Effector memory CD8-positive, alpha-beta T cell (primary cell): ENCODE measurements at regions not wholly inside any gene's neighbourhood (a gene's known extent, or its start where the extent isn't known, plus 50 kb on each side); places are given as distances from the start of the nearest gene placed in this dataset.
A peak's percentile ranks its signal among the peaks of the same experiment; 100 is the strongest.
"Not testable (repeated sequence)": the region's sequence is repeated elsewhere in the genome, so short reads cannot be mapped to it uniquely, and the experiment has no call there.

Source experiments
- ATAC-seq: fragments of 150-1000 bp; cut with Tn5 transposase; replicated peaks from 2 replicates; pipeline ENCODE4 v1.10.0; 2021; ENCODE audit warnings: mild to moderate bottlenecking, moderate library complexity
- DNase-seq, 3 experiments: peaks; one replicate each; pipeline ENCODE4 v3.0.0; 2021
- H3K27ac Mint-ChIP-seq, 2 donors: one replicate each; pipeline ENCODE4 v1.8.0; 2022; ENCODE audit warnings: mild to moderate bottlenecking in 2 of 2, mixed read lengths in 2 of 2, moderate library complexity in 2 of 2
- H3K27me3 Mint-ChIP-seq, 2 donors: one replicate each; pipeline ENCODE4 v1.8.0; 2022; ENCODE audit warnings: mixed read lengths in 2 of 2
- H3K36me3 Mint-ChIP-seq: one replicate; pipeline ENCODE4 v1.8.0; 2022; ENCODE audit warnings: mild to moderate bottlenecking, moderate library complexity, mixed read lengths; ENCODE audit not compliant: insufficient read depth
- H3K4me1 Mint-ChIP-seq, 2 donors: one replicate each; pipeline ENCODE4 v1.8.0; 2022; ENCODE audit warnings: low read depth in 2 of 2, mixed read lengths in 2 of 2
- H3K4me3 Mint-ChIP-seq, 2 donors: one replicate each; pipeline ENCODE4 v1.8.0; 2022; ENCODE audit warnings: mild to moderate bottlenecking in 2 of 2, mixed read lengths in 2 of 2, moderate library complexity in 2 of 2
- H3K9me3 Mint-ChIP-seq, 2 donors: one replicate each; pipeline ENCODE4 v1.8.0; 2022; ENCODE audit warnings: mixed read lengths in 2 of 2

- DNase-seq (no peak), ATAC-seq (no peak)
- Mint-ChIP-seq H3K4me1 (no peaks in the 10 kb centered on the region), H3K9me3 (peaks cover 0 to 2% of the 10 kb centered on the region in 2 donors), H3K4me3 (no peak overlapping the region), H3K36me3 (no peaks in the 10 kb centered on the region), H3K27ac (peak overlapping the region in 1 of 2 donors; percentile 9), H3K27me3 (no peaks in the 10 kb centered on the region)
Measured at GRCh38 chr12:28068467-28068866, 95.9 kb upstream of the PTHLH start.

- ATAC-seq: peak; percentile 26
Measured at GRCh38 chr12:28079539-28079938, 107.0 kb upstream of the PTHLH start.

GRCh38 chr12:28082096-28082495 lies 108.2 kb upstream of the CCDC91 start:
- ATAC-seq (no peak), DNase-seq (no peak)
- H3K27ac Mint-ChIP-seq: no peak overlapping the region
- no peaks in the 10 kb centered on the region for H3K9me3 Mint-ChIP-seq
- peaks cover 28 to 37% of the 10 kb centered on the region in 2 donors for H3K27me3 Mint-ChIP-seq
- H3K36me3 Mint-ChIP-seq: no peaks in the 10 kb centered on the region
- peaks cover 3% of the 10 kb centered on the region in 2 donors for H3K4me1 Mint-ChIP-seq
- no peak overlapping the region for H3K4me3 Mint-ChIP-seq

More at GRCh38 chr12:28079539-28079938, 107.0 kb upstream of the PTHLH start:
- no peak for DNase-seq
- no peaks in the 10 kb centered on the region for H3K4me1 Mint-ChIP-seq
- no peak overlapping the region for H3K27ac Mint-ChIP-seq
- no peaks in the 10 kb centered on the region for H3K9me3 Mint-ChIP-seq
- H3K4me3 Mint-ChIP-seq: no peak overlapping the region
- H3K36me3 Mint-ChIP-seq: no peaks in the 10 kb centered on the region
- H3K27me3 Mint-ChIP-seq: peaks cover 11 to 14% of the 10 kb centered on the region in 2 donors

- Mint-ChIP-seq H3K36me3 (no peaks in the 10 kb centered on the region), H3K27ac (no peak overlapping the region), H3K4me1 (peaks cover 3% of the 10 kb centered on the region in 2 donors), H3K4me3 (no peak overlapping the region), H3K27me3 (peaks cover 28 to 37% of the 10 kb centered on the region in 2 donors), H3K9me3 (no peaks in the 10 kb centered on the region)
- ATAC-seq: no peak
- no peak for DNase-seq
Measured at GRCh38 chr12:28083840-28084678, 106.2 kb upstream of the CCDC91 start.

- Mint-ChIP-seq H3K27ac (no peak overlapping the region), H3K4me3 (no peak overlapping the region), H3K27me3 (peaks cover 28 to 45% of the 10 kb centered on the region in 2 donors), H3K36me3 (no peaks in the 10 kb centered on the region), H3K4me1 (peaks cover 3% of the 10 kb centered on the region in 2 donors), H3K9me3 (no peaks in the 10 kb centered on the region)
- no peak for DNase-seq
- no peak for ATAC-seq
Measured at GRCh38 chr12:28086521-28087155, 103.6 kb upstream of the CCDC91 start.

- Mint-ChIP-seq H3K9me3 (no peaks in the 10 kb centered on the region), H3K4me1 (peaks cover 3% of the 10 kb centered on the region in 2 donors), H3K27ac (no peak overlapping the region), H3K4me3 (no peak overlapping the region), H3K27me3 (peaks cover 27 to 50% of the 10 kb centered on the region in 2 donors), H3K36me3 (no peaks in the 10 kb centered on the region)
- no peak for ATAC-seq
- no peak for DNase-seq
Measured at GRCh38 chr12:28088566-28089272, 101.5 kb upstream of the CCDC91 start.

- Mint-ChIP-seq H3K4me3 (no peak overlapping the region), H3K27me3 (peaks cover 30 to 53% of the 10 kb centered on the region in 2 donors), H3K36me3 (no peaks in the 10 kb centered on the region), H3K9me3 (no peaks in the 10 kb centered on the region), H3K27ac (no peak overlapping the region), H3K4me1 (peaks cover 3% of the 10 kb centered on the region in 2 donors)
- ATAC-seq (no peak), DNase-seq (no peak)
Measured at GRCh38 chr12:28089338-28089737, 100.9 kb upstream of the CCDC91 start.

- no peak overlapping the region for H3K27ac Mint-ChIP-seq
- ATAC-seq: no peak
- H3K9me3 Mint-ChIP-seq: no peaks in the 10 kb centered on the region
- no peak overlapping the region for H3K4me3 Mint-ChIP-seq
- DNase-seq: no peak
- H3K27me3 Mint-ChIP-seq: peaks cover 18 to 40% of the 10 kb centered on the region in 2 donors
- no peaks in the 10 kb centered on the region for H3K36me3 Mint-ChIP-seq
- H3K4me1 Mint-ChIP-seq: peaks cover 3% of the 10 kb centered on the region in 2 donors
Measured at GRCh38 chr12:28090835-28091234, 99.4 kb upstream of the CCDC91 start.

- Mint-ChIP-seq H3K4me1 (no peaks in the 10 kb centered on the region), H3K27ac (no peak overlapping the region), H3K36me3 (no peaks in the 10 kb centered on the region), H3K27me3 (peaks cover 14 to 31% of the 10 kb centered on the region in 2 donors), H3K9me3 (no peaks in the 10 kb centered on the region), H3K4me3 (no peak overlapping the region)
- DNase-seq (no peak), ATAC-seq (no peak)
Measured at GRCh38 chr12:28092396-28092795, 97.9 kb upstream of the CCDC91 start.

- Mint-ChIP-seq H3K27ac (no peak overlapping the region), H3K9me3 (no peaks in the 10 kb centered on the region), H3K4me1 (no peaks in the 10 kb centered on the region), H3K36me3 (no peaks in the 10 kb centered on the region), H3K27me3 (peaks cover 27 to 38% of the 10 kb centered on the region in 2 donors), H3K4me3 (no peak overlapping the region)
- DNase-seq (no peak), ATAC-seq (no peak)
Measured at GRCh38 chr12:28096649-28097048, 93.6 kb upstream of the CCDC91 start.

GRCh38 chr12:28097221-28097620 lies 93.0 kb upstream of the CCDC91 start:
- H3K9me3 Mint-ChIP-seq: no peaks in the 10 kb centered on the region
- no peak overlapping the region for H3K4me3 Mint-ChIP-seq
- H3K27ac Mint-ChIP-seq: no peak overlapping the region
- no peak for DNase-seq
- no peak for ATAC-seq
- H3K36me3 Mint-ChIP-seq: no peaks in the 10 kb centered on the region
- H3K27me3 Mint-ChIP-seq: peaks cover 21 to 37% of the 10 kb centered on the region in 2 donors
- H3K4me1 Mint-ChIP-seq: no peaks in the 10 kb centered on the region

GRCh38 chr12:28099245-28099644 lies 91.0 kb upstream of the CCDC91 start:
- H3K4me3 Mint-ChIP-seq, H3K9me3 Mint-ChIP-seq, ATAC-seq, DNase-seq, H3K27ac Mint-ChIP-seq, H3K36me3 Mint-ChIP-seq, H3K4me1 Mint-ChIP-seq: not testable (repeated sequence)
- H3K27me3 Mint-ChIP-seq: peaks cover 16 to 22% of the 10 kb centered on the region in 2 donors

- H3K27me3 Mint-ChIP-seq: peaks cover 15 to 19% of the 10 kb centered on the region in 2 donors
- no peaks in the 10 kb centered on the region for H3K4me1 Mint-ChIP-seq
- no peaks in the 10 kb centered on the region for H3K36me3 Mint-ChIP-seq
- H3K27ac Mint-ChIP-seq: no peak overlapping the region
- no peak overlapping the region for H3K4me3 Mint-ChIP-seq
- ATAC-seq: no peak
- no peak for DNase-seq
- no peaks in the 10 kb centered on the region for H3K9me3 Mint-ChIP-seq
Measured at GRCh38 chr12:28099871-28100270, 90.4 kb upstream of the CCDC91 start.
